Panc1 (cell line): ENCODE measurements at regions not wholly inside any gene's neighbourhood (a gene's known extent, or its start where the extent isn't known, plus 50 kb on each side); places are given as distances from the start of the nearest gene placed in this dataset.
"Not testable (repeated sequence)": the region's sequence is repeated elsewhere in the genome, so short reads cannot be mapped to it uniquely, and the experiment has no call there.

Experiments used
- ATAC-seq: fragments of 200-7000 bp; cut with Tn5 transposase; 2 replicates; pipeline ENCODE4 v1.9.1; 2020; ENCODE audit warnings: mild to moderate bottlenecking, moderate library complexity
- BruUV-seq: library from RNA; stranded (reverse); fragments of 400-500 nt; replicated peaks from 2 replicates; lab custom pipeline; 2021; lab: Mats Ljungman, UMichigan
- CTCF ChIA-PET: fragments of 300-600 bp; sonication (Branson Sonifier 250); formaldehyde crosslinking; loops from one replicate; lab custom pipeline; 2022; ENCODE audit warnings: antibody characterized with exemption; lab: Charles Lee
- POLR2A ChIA-PET: fragments of 300-600 bp; sonication (Branson Sonifier 250); formaldehyde crosslinking; loops from one replicate; lab custom pipeline; 2022; ENCODE audit warnings: antibody characterized with exemption; lab: Charles Lee
- DNase-seq: peaks from one replicate; pipeline ENCODE4 v3.0.0-alpha.2; 2010; ENCODE audit warnings: low read depth, low spot score
- H3K27ac ChIP-seq: 2 replicates; pipeline ENCODE4 v1.5.1; 2011; ENCODE audit warnings: mild to moderate bottlenecking, low read length, inconsistent platforms
- H3K27me3 ChIP-seq: fragments of 200-500 bp; sonication (Bioruptor generic); 2 replicates; pipeline ENCODE4 v1.6.0; 2014; ENCODE audit warnings: low read length, inconsistent platforms; ENCODE audit not compliant: control insufficient read depth, insufficient read depth
- H3K36me3 ChIP-seq: fragments of 200-500 bp; sonication (Bioruptor generic); 2 replicates; pipeline ENCODE4 v1.5.1; 2014; ENCODE audit warnings: inconsistent platforms, mild to moderate bottlenecking, low read length, moderate library complexity; ENCODE audit not compliant: control insufficient read depth, insufficient read depth
- H3K4me1 ChIP-seq: 2 replicates; pipeline ENCODE4 v1.5.1; 2011; ENCODE audit warnings: inconsistent platforms, mild to moderate bottlenecking, low read length, moderate library complexity; ENCODE audit not compliant: control insufficient read depth, insufficient read depth
- H3K4me3 ChIP-seq, 2 experiments: 2 replicates each; pipeline ENCODE4 v1.5.1; 2011 to 2012; ENCODE audit warnings: low read depth in 2 of 2, low read length in 2 of 2, mild to moderate bottlenecking in 2 of 2, inconsistent platforms in 1 of 2, moderate library complexity in 1 of 2
- H3K9me3 ChIP-seq: fragments of 200-500 bp; sonication (Bioruptor generic); 2 replicates; pipeline ENCODE4 v1.5.1; 2014; ENCODE audit warnings: low read depth, mild to moderate bottlenecking, inconsistent platforms, low read length, moderate library complexity; ENCODE audit not compliant: control insufficient read depth, insufficient read depth
- POLR2AphosphoS5 ChIP-seq: IDR thresholded peaks from 2 replicates; pipeline ENCODE4 v1.6.1; 2012; ENCODE audit warnings: mild to moderate bottlenecking, low read depth, low read length, moderate library complexity
- SIN3A ChIP-seq: IDR thresholded peaks from 2 replicates; pipeline ENCODE4 v1.6.1; 2012; ENCODE audit warnings: low read depth, mild to moderate bottlenecking, low read length, moderate library complexity, borderline replicate concordance; ENCODE audit not compliant: insufficient read depth
- TCF7L2 ChIP-seq: IDR thresholded peaks from 2 replicates; pipeline ENCODE4 v1.6.1; 2011; ENCODE audit warnings: mild to moderate bottlenecking, low read depth, low read length, inconsistent platforms
- in situ Hi-C: cut with HindIII; loops from 2 replicates; pipeline ENCODE4 v1.10.0; 2016; ENCODE audit warnings: low sequenced_read_pairs, low pct_unique_long_range_greater_than_20kb
- intact Hi-C: fragments of 100-400 bp; cut with micrococcal nuclease; formaldehyde crosslinking; loops from one replicate; pipeline ENCODE4 v1.10.0; 2022; ENCODE audit not compliant: unreplicated experiment
- TF ChIP-seq, protein P1 (sequence below): fragments of 450-650 bp; IDR thresholded peaks from 2 replicates; pipeline ENCODE4 v1.5.1; 2017; ENCODE audit warnings: mild to moderate bottlenecking
- TF ChIP-seq, protein P2 (sequence below), 2 experiments: IDR thresholded peaks; 2 replicates each; pipeline ENCODE4 v1.6.1; 2011 to 2012; ENCODE audit warnings: low read depth in 2 of 2, control low read depth in 1 of 2, low read length in 1 of 2, mild to moderate bottlenecking in 1 of 2, moderate library complexity in 1 of 2; ENCODE audit not compliant: insufficient read depth in 1 of 2

DNA sequence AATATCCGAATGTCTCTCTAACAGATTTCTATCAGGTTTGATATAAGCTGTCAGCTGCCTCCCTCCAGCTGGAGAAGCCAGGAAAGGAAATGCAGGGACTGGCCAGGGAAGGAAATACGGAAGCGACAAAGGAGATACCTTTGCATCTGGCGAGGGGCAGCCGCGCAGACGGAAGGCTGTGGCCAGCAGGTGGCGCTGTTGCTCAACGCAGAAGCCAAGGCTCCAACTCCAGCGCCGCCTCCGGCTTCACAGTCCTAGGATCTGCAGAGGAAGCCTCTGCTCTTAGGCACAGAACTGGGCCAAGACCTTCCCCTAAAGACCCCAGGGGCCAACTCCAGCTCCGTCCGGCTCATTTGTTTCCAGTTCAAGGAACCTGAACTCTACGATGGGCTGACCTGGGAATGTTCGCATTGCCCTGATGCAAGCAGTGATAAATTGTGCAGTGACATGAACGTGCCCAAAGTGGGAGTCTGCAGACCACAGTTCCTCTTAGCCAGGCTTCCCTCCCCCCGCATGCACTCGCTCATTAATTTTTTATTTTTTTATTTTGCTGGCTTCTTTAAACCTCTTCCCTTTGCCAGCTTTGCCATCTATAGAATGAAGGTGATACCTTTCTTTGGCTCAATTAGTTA lies 97.3 kb upstream of the LYZL2 start:
- CTCF ChIA-PET, H3K4me1 ChIP-seq, H3K4me3 ChIP-seq, POLR2A ChIA-PET, H3K9me3 ChIP-seq, H3K27ac ChIP-seq, in situ Hi-C loops, H3K27me3 ChIP-seq, BruUV-seq, H3K36me3 ChIP-seq: not testable (repeated sequence)
- ATAC-seq: peak; percentile 99
- TF ChIP-seq, protein P1, sequence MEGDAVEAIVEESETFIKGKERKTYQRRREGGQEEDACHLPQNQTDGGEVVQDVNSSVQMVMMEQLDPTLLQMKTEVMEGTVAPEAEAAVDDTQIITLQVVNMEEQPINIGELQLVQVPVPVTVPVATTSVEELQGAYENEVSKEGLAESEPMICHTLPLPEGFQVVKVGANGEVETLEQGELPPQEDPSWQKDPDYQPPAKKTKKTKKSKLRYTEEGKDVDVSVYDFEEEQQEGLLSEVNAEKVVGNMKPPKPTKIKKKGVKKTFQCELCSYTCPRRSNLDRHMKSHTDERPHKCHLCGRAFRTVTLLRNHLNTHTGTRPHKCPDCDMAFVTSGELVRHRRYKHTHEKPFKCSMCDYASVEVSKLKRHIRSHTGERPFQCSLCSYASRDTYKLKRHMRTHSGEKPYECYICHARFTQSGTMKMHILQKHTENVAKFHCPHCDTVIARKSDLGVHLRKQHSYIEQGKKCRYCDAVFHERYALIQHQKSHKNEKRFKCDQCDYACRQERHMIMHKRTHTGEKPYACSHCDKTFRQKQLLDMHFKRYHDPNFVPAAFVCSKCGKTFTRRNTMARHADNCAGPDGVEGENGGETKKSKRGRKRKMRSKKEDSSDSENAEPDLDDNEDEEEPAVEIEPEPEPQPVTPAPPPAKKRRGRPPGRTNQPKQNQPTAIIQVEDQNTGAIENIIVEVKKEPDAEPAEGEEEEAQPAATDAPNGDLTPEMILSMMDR: peak; percentile 33
- peak; percentile 41 for DNase-seq
- intact Hi-C loops: loop anchor here (2.0 kb wide), 1 partner anchor 58 kb away; no protein-coding TSS in a partner anchor

DNA sequence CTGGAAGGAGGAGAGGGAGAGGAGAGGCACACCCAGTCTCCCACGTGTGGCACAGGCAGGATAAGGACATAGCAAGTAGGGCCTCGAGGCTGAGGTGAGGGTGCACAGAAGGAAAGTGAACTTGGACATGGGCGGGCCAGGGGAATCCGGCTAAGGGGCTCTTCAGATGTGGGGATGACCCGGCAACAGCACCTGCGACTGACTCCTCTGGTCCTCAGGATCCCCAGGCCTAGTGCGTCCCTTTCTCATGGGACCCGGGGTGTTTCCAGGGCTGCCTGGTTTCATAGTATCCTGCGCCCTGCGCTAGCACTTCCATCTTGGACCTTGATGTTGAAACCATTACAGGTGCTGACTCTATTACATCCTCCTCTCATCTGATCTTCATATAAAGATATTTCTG lies 96.1 kb upstream of the LYZL2 start:
- intact Hi-C loops: loop anchor here (2.0 kb wide), 1 partner anchor 59 kb away; no protein-coding TSS in a partner anchor
- in situ Hi-C loops: no loop called here
- Histone ChIP-seq H3K36me3 (no peaks in the 10 kb centered on the region), H3K9me3 (no peaks in the 10 kb centered on the region), H3K4me3 (no peak overlapping the region), H3K27me3 (no peaks in the 10 kb centered on the region), H3K27ac (no peak overlapping the region), H3K4me1 (no peaks in the 10 kb centered on the region)
- no TSS peak for BruUV-seq
- POLR2A ChIA-PET: no interaction called here
- DNase-seq (no peak), ATAC-seq (no peak)
- CTCF ChIA-PET: no interaction called here
- TF ChIP-seq TCF7L2: no peak
- TF ChIP-seq, protein P1: no peak
- TF ChIP-seq, protein P2, sequence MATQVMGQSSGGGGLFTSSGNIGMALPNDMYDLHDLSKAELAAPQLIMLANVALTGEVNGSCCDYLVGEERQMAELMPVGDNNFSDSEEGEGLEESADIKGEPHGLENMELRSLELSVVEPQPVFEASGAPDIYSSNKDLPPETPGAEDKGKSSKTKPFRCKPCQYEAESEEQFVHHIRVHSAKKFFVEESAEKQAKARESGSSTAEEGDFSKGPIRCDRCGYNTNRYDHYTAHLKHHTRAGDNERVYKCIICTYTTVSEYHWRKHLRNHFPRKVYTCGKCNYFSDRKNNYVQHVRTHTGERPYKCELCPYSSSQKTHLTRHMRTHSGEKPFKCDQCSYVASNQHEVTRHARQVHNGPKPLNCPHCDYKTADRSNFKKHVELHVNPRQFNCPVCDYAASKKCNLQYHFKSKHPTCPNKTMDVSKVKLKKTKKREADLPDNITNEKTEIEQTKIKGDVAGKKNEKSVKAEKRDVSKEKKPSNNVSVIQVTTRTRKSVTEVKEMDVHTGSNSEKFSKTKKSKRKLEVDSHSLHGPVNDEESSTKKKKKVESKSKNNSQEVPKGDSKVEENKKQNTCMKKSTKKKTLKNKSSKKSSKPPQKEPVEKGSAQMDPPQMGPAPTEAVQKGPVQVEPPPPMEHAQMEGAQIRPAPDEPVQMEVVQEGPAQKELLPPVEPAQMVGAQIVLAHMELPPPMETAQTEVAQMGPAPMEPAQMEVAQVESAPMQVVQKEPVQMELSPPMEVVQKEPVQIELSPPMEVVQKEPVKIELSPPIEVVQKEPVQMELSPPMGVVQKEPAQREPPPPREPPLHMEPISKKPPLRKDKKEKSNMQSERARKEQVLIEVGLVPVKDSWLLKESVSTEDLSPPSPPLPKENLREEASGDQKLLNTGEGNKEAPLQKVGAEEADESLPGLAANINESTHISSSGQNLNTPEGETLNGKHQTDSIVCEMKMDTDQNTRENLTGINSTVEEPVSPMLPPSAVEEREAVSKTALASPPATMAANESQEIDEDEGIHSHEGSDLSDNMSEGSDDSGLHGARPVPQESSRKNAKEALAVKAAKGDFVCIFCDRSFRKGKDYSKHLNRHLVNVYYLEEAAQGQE (IDR thresholded peaks at IDR 0.05; ENCODE audit: insufficient read depth in 1 of 2, low read depth in 2 of 2, low read length in 1 of 2): no peak

- intact Hi-C loops: no loop called here
- ChIA-PET CTCF (no interaction called here), POLR2A (no interaction called here)
- no TSS peak for BruUV-seq
- Histone ChIP-seq H3K36me3 (no peaks in the 10 kb centered on the region), H3K27me3 (no peaks in the 10 kb centered on the region), H3K9me3 (no peaks in the 10 kb centered on the region), H3K4me3 (no peak overlapping the region), H3K4me1 (no peaks in the 10 kb centered on the region), H3K27ac (no peak overlapping the region)
- ATAC-seq: no peak
- in situ Hi-C loops: no loop called here
- no peak for DNase-seq
- no peak for TF ChIP-seq POLR2AphosphoS5
- TF ChIP-seq SIN3A: no peak
- TF ChIP-seq, protein P2 (IDR thresholded peaks at IDR 0.05; ENCODE audit: insufficient read depth in 1 of 2, low read depth in 2 of 2, low read length in 1 of 2): no peak
- no peak for TF ChIP-seq TCF7L2
- TF ChIP-seq, protein P1: no peak
Observed at GRCh38 chr10:30724296-30724695, 94.7 kb upstream of the LYZL2 start.
